OCI-LY3 (cell line): ENCODE measurements at regions not wholly inside any gene's neighbourhood (a gene's known extent, or its start where the extent isn't known, plus 50 kb on each side); places are given as distances from the start of the nearest gene placed in this dataset.

Experiments used
- EZH2phosphoT487 ChIP-seq: fragments of 200-600 bp; shearing (Covaris generic); IDR thresholded peaks from 2 replicates; pipeline ENCODE4 v1.6.1; 2018; ENCODE audit warnings: antibody characterized with exemption, mixed run types, low read depth
- TF ChIP-seq, protein P1 (sequence below): fragments of 200-600, 300-600 bp; sonication (generic); IDR thresholded peaks from 2 replicates; pipeline ENCODE4 v1.5.1; 2014; ENCODE audit warnings: antibody characterized with exemption, low read length, low read depth

DNA sequence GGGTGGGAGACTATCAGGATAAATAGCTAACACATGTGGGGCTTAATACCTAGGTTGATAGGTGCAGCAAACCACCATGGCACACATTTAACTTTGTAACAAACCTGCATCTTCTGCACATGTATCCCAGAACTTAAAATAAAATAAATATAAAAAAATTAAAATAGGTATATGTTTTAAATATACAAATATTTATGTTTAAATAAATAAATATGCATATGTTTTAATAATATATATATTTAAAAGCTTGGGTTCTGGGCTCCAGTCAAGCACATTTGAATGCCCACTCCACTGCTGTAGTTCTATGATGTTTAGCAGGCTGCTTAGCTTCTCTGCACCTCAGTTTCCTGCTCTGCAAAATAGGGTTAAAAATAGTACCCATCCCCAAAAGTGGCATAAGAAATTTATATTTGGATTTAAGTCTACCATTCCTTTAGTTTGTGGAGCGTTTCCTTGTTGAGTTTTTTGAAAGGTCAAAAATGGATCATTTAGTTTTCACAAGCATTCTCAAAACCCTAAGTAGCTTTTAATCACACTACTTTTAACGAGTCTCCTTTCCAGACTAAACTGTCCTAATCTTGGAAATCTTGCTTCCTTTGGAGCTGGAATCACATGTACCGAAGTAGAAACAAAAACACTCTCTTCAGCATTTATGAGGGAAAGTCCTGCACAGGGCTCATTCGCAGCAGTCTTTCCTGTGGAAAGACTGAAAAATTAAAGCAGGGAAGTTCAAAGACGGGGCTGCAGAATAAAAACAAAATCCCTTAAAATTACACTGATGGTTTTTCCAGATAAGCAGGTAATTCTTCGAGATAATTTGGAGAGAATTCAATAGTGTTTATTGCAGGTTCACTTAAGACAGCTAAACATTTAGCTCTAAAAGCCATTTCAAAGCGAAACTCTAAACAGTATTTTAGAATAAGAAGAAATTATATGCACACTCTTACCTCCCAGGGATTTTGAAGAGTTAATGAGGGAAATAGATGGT is 111.7 kb upstream of the LYZL1 start:
- TF ChIP-seq, protein P1, sequence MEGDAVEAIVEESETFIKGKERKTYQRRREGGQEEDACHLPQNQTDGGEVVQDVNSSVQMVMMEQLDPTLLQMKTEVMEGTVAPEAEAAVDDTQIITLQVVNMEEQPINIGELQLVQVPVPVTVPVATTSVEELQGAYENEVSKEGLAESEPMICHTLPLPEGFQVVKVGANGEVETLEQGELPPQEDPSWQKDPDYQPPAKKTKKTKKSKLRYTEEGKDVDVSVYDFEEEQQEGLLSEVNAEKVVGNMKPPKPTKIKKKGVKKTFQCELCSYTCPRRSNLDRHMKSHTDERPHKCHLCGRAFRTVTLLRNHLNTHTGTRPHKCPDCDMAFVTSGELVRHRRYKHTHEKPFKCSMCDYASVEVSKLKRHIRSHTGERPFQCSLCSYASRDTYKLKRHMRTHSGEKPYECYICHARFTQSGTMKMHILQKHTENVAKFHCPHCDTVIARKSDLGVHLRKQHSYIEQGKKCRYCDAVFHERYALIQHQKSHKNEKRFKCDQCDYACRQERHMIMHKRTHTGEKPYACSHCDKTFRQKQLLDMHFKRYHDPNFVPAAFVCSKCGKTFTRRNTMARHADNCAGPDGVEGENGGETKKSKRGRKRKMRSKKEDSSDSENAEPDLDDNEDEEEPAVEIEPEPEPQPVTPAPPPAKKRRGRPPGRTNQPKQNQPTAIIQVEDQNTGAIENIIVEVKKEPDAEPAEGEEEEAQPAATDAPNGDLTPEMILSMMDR = no peak
- TF ChIP-seq EZH2phosphoT487 = no peak
